ENCODE measurements at regions not wholly inside any gene's neighbourhood (a gene's known extent, or its start where the extent isn't known, plus 50 kb on each side); places are given as distances from the start of the nearest gene placed in this dataset.
"Not testable (repeated sequence)": the region's sequence is repeated elsewhere in the genome, so short reads cannot be mapped to it uniquely, and the experiment has no call there.

GRCh38 chr4:82301390-82301789 is 72.4 kb downstream of the HNRNPD start:
- not testable (repeated sequence) for H3K27me3 ChIP-seq (replicated peaks); H3K36me3 ChIP-seq; H3K4me3 ChIP-seq; H3K9me3 ChIP-seq (replicated peaks); H3K4me1 ChIP-seq (replicated peaks); DNase-seq (ENCODE audit: low read depth in 1 of 2, low spot score in 2 of 2); H3K27ac ChIP-seq

GRCh38 chr4:82293304-82293703 is 80.5 kb downstream of the HNRNPD start:
- Histone ChIP-seq H3K9me3 (replicated peaks) (no peaks in the 10 kb centered on the region), H3K27ac (no peak overlapping the region), H3K4me3 (no peak overlapping the region), H3K36me3 (no peaks in the 10 kb centered on the region), H3K27me3 (replicated peaks) (no peaks in the 10 kb centered on the region), H3K4me1 (replicated peaks) (no peaks in the 10 kb centered on the region)
- no peak for DNase-seq (ENCODE audit: low read depth in 1 of 2, low spot score in 2 of 2)

DNA sequence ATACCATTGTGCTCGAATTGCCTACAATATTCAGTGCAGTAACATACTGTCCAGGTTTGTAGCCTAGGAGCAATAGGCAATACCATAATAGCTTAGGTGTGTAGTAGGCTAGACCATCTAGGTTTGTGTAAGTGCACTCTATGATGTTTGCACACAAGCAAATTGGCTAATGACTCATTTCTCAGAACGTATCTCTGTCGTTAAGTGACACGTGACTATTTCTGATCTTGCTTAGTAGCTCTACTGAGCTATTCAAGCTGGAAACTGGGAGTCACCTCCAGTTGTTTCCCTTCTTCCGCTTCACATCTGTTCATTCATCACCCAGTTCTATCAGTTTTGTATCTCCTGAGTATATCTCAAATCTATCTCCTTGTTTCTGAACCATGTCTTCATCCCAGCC is 86.1 kb downstream of the HNRNPD start:
- no peaks in the 10 kb centered on the region for H3K4me1 ChIP-seq (replicated peaks)
- no peaks in the 10 kb centered on the region for H3K36me3 ChIP-seq
- H3K4me3 ChIP-seq, result no peak overlapping the region
- H3K27me3 ChIP-seq (replicated peaks), result no peaks in the 10 kb centered on the region; the same call in 1 of the 2 replicates
- H3K9me3 ChIP-seq (replicated peaks), result no peaks in the 10 kb centered on the region
- H3K27ac ChIP-seq, result no peak overlapping the region
- no peak for DNase-seq (ENCODE audit: low read depth in 1 of 2, low spot score in 2 of 2)

- Histone ChIP-seq H3K27me3 (replicated peaks) (no peaks in the 10 kb centered on the region; the same call in 1 of the 2 replicates), H3K27ac (no peak overlapping the region), H3K9me3 (replicated peaks) (no peaks in the 10 kb centered on the region), H3K4me3 (peak overlapping the region; percentile 27), H3K36me3 (no peaks in the 10 kb centered on the region), H3K4me1 (replicated peaks) (no peaks in the 10 kb centered on the region)
- peak; percentile 94 to 98 for DNase-seq (ENCODE audit: low read depth in 1 of 2, low spot score in 2 of 2)
These were observed 88.7 kb downstream of the HNRNPD start for GRCh38 chr4:82284858-82285805.

DNA sequence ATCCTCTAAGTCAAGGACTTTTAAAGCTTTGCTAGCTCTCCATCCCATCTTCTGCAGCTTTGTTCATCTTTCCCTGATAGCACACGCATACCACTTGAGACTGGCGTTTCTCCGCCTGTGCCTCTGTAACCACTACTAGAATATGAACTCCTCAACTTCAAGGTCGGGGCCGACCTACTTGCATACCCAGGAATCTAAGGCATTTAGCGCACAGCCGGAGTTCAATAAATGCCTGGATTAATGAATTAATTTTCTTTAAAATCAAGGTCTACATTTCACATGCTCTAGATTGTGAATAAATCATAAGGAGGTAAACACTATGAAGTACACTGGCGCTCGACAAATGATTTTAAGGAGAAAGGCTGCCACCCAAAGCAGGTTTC is 89.3 kb downstream of the HNRNPD start:
- DNase-seq (ENCODE audit: low read depth in 1 of 2, low spot score in 2 of 2), result no peak
- Histone ChIP-seq H3K4me3 (peak overlapping the region; percentile 27), H3K27me3 (replicated peaks) (no peaks in the 10 kb centered on the region; the same call in 1 of the 2 replicates), H3K9me3 (replicated peaks) (no peaks in the 10 kb centered on the region), H3K27ac (no peak overlapping the region), H3K4me1 (replicated peaks) (no peaks in the 10 kb centered on the region), H3K36me3 (no peaks in the 10 kb centered on the region)

- Histone ChIP-seq H3K4me3 (no peak overlapping the region), H3K27ac (no peak overlapping the region), H3K4me1 (replicated peaks) (no peaks in the 10 kb centered on the region), H3K9me3 (replicated peaks) (no peaks in the 10 kb centered on the region), H3K27me3 (replicated peaks) (no peaks in the 10 kb centered on the region; the same call in 1 of the 2 replicates), H3K36me3 (no peaks in the 10 kb centered on the region)
- no peak for DNase-seq (ENCODE audit: low read depth in 1 of 2, low spot score in 2 of 2)
These were observed 90.9 kb downstream of the HNRNPD start for GRCh38 chr4:82282875-82283274.

DNA sequence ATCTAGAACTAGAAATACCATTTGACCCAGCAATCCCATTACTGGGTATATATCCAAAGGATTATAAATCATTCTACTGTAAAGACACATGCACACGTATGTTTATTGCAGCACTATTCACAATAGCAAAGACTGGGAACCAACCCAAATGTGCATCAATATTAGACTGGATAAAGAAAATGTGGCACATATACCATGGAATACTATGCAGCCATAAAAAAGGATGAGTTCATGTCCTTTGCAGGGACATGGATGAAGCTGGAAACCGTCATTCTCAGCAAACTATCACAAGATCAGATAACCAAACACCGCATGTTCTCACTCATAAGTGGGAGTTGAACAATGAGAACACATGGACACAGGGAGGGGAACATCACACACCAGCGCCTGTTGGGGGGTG is 94.2 kb downstream of the HNRNPD start:
- not testable (repeated sequence) for DNase-seq (ENCODE audit: low read depth in 1 of 2, low spot score in 2 of 2); H3K36me3 ChIP-seq; H3K4me3 ChIP-seq; H3K27me3 ChIP-seq (replicated peaks); H3K4me1 ChIP-seq (replicated peaks); H3K27ac ChIP-seq; H3K9me3 ChIP-seq (replicated peaks)

- Histone ChIP-seq H3K36me3 (no peaks in the 10 kb centered on the region), H3K4me3 (no peak overlapping the region), H3K27me3 (replicated peaks) (0 out of 2 replicates have a peak, but pooled peaks cover 7% of the 10 kb centered on the region), H3K27ac (no peak overlapping the region), H3K4me1 (replicated peaks) (no peaks in the 10 kb centered on the region), H3K9me3 (replicated peaks) (no peaks in the 10 kb centered on the region)
- no peak for DNase-seq (ENCODE audit: low read depth in 1 of 2, low spot score in 2 of 2)
These were observed 97.5 kb downstream of the HNRNPD start for GRCh38 chr4:82276332-82276640.

DNA sequence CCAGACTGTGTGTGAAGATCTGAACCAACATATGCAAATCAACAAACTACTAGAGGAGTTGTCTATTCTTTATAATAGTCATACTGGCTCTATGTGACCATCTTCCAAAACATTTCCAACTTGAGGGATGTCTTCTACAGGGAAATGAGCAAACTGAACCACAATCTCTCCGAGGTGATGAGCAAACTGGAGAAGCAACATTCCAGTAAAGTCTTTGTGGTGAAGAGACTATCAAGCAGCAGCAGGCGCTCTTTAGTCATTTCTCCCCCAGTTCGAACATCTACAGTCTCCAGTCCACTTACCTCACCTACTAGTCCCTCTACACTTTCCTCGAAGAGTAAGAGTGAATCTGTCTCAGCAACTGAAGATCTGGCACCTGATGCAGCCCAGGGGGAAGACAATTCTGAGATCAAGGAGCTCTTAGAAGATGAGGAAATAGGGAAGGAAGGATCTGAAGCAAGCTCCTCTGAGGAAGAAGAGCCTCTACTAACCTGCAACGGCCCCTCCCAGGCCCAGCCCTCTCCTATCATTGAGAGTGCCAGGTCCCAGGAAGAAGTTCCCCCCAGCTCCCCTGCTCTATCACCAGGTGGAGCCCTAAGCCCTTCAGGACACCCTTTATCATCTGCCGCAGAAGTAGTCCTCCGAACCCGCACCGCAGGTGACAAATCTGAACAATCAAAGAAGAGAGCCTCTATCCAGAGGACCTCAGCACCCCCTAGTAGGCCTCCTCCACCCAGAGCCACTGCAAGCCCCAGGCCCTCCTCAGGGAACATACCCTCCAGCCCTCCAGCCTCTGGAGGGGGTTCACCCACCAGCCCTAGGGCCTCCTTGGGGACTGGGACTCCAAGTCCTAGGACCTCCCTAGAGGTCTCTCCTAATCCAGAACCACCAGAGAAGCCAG is 98.1 kb downstream of the HNRNPD start:
- H3K27me3 ChIP-seq (replicated peaks), result peaks cover 10% of the 10 kb centered on the region; the same call in 1 of the 2 replicates
- H3K27ac ChIP-seq, result no peak overlapping the region
- no peak overlapping the region for H3K4me3 ChIP-seq
- H3K4me1 ChIP-seq (replicated peaks), result no peaks in the 10 kb centered on the region
- no peak for DNase-seq (ENCODE audit: low read depth in 1 of 2, low spot score in 2 of 2)
- H3K36me3 ChIP-seq, result no peaks in the 10 kb centered on the region
- no peaks in the 10 kb centered on the region for H3K9me3 ChIP-seq (replicated peaks)

- DNase-seq (ENCODE audit: low read depth in 1 of 2, low spot score in 2 of 2); H3K36me3 ChIP-seq; H3K4me3 ChIP-seq; H3K9me3 ChIP-seq (replicated peaks); H3K4me1 ChIP-seq (replicated peaks); H3K27ac ChIP-seq: not testable (repeated sequence)
- H3K27me3 ChIP-seq (replicated peaks), result peaks cover 12% of the 10 kb centered on the region; the same call in 1 of the 2 replicates
These were observed 99.1 kb downstream of the HNRNPD start for GRCh38 chr4:82274700-82275099.

DNA sequence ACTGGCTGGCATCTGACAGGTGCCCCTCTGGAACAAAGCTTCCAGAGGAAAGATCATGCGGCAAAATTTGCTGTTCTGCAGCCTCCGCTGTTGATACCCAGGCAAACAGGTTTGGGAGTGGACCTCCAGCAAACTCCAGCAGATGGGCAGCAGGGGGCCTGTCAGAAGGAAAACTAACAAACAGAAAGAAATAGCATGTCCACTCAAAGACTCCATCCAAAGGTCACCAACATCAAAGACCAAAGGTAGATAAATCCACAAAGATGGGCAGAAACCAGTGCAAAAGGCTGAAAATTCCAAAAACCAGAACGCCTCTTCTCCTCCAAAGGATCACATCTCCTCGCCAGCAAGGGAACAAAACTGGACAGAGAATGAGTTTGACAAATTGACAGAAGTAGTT is 101.3 kb downstream of the HNRNPD start:
- DNase-seq (ENCODE audit: low read depth in 1 of 2, low spot score in 2 of 2); H3K4me3 ChIP-seq; H3K4me1 ChIP-seq (replicated peaks); H3K36me3 ChIP-seq; H3K9me3 ChIP-seq (replicated peaks); H3K27ac ChIP-seq: not testable (repeated sequence)
- H3K27me3 ChIP-seq (replicated peaks), result peaks cover 12% of the 10 kb centered on the region; the same call in 1 of the 2 replicates

GRCh38 chr4:82271915-82272480 is 101.8 kb downstream of the HNRNPD start:
- H3K36me3 ChIP-seq; H3K4me1 ChIP-seq (replicated peaks); H3K27ac ChIP-seq; DNase-seq (ENCODE audit: low read depth in 1 of 2, low spot score in 2 of 2); H3K9me3 ChIP-seq (replicated peaks); H3K4me3 ChIP-seq: not testable (repeated sequence)
- H3K27me3 ChIP-seq (replicated peaks), result peaks cover 12% of the 10 kb centered on the region; the same call in 1 of the 2 replicates

GRCh38 chr4:82268826-82269193 is 105.0 kb downstream of the HNRNPD start:
- Histone ChIP-seq H3K27me3 (replicated peaks) (peaks cover 10% of the 10 kb centered on the region; the same call in 1 of the 2 replicates), H3K4me3 (no peak overlapping the region), H3K27ac (no peak overlapping the region), H3K4me1 (replicated peaks) (no peaks in the 10 kb centered on the region), H3K9me3 (replicated peaks) (no peaks in the 10 kb centered on the region), H3K36me3 (no peaks in the 10 kb centered on the region)
- DNase-seq (ENCODE audit: low read depth in 1 of 2, low spot score in 2 of 2), result no peak
